GM21447 (cell line): ENCODE measurements at regions not wholly inside any gene's neighbourhood (a gene's known extent, or its start where the extent isn't known, plus 50 kb on each side); places are given as distances from the start of the nearest gene placed in this dataset.
"Not testable (repeated sequence)": the region's sequence is repeated elsewhere in the genome, so short reads cannot be mapped to it uniquely, and the experiment has no call there.

Experiments
- ATAC-seq: cut with Tn5 transposase; IDR thresholded peaks from one replicate; pipeline ENCODE4 v1.9.1; 2021; ENCODE audit not compliant: unreplicated experiment

DNA sequence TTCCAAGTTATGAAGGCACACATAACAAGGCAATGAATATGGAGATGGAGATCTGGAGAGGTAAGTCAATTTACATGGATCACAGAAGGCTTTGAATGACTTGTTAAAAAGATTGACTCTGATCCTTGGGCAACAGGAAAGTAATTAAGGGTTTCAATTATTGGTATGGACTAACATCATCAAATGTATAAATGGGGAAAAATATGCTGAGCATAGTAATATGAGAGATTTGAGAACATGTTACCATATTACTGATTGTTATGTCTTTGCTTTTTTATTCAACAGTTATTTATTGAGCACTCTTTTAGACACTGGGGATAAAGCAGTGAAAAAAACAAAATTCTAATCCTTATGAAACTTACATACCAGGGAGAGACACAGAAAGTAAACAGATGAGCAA, 238.5 kb upstream of the ROBO1 start:
- ATAC-seq: no peak

DNA sequence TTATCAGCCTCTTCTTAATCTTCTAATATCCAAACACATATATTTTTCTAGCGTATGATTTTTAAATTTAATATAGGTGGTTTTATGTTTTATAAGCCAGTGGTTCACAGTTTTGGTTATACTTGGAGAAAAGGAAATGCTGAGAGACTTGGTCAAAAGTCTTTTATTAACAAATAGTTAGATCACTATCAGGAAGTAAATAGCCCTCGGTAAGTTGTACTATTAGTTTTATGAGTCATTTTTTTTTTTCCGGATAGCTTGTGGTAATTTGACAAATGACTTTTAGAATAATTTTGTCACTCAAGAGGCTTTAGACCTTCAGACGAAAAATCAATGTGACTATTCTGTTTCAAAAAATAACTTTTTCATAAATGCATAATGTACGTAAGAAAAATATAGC, 232.2 kb upstream of the ROBO1 start:
- no peak for ATAC-seq

DNA sequence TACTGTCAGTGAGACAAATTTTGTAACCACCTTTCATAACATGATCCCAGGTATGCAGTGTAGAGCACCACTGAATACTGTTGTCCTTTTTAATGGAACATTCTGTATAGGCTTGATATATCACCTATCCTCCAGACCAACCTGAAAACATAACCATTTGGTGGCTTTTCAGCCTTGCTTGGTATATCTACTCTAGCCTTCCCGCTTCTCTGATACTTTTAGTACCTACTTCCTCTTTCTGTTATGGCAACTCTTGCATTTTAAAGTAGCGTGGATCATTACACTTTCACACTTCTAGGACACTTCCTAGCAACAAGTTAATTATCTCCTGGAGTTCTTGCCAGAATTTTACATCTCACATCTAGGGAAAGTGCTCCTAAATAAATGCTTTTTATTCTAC, 226.6 kb upstream of the ROBO1 start:
- ATAC-seq: no peak

DNA sequence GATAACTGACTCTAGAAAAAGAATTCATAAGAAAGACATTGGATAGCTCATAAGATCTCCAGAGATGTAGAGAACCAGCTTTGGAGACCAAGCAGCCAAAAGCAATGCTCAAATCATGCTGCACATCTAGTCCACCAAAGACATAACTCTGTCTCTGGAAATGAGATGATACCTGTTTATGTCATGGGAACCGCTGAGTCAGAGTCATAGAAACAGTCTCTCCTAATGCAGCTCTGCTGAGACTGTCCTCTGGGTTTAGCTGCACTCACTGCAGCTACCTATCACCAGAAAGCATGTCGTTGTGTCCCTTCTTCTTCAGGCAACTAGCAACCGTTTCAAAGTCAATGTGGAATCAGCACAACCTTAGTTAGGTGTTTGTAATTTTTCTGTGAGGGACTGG, 218.5 kb upstream of the ROBO1 start:
- ATAC-seq: no peak

DNA sequence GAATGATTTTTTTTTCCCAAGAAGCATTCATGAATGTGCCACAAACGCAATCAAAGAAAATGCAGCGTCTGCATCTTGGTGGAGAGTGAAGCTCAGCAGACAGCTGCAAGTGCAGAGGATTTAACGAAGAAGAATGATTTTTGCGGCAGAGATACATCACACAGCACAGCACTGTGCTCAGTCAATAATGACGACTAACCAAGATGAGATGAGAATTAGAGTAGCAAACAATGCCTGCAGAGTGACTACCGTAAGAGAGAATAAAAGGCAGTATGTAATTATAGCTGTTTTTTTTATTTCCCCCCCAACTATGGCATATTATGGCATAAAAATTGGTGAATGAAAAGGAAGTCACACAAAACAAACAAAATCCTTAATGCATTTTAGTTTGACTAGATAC, 218.0 kb upstream of the ROBO1 start:
- no peak for ATAC-seq

DNA sequence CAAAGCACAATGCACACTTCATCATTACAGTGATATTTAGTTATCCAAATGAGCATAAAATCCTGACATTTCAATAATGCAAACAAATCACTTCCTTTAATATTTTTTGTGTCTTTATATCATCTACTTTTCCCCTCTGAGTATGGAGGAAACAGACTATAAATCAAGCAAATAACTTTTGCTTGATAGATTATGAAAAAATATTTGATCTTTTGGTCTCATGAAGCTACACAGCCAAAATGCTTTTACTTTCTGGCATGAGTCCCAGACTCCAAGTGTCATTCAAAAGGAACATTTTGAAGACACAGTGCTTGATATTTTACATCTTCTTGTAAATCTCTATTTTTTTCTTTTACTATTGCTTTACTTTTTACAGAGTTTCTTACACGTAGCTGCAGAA, 215.3 kb upstream of the ROBO1 start:
- no peak for ATAC-seq

DNA sequence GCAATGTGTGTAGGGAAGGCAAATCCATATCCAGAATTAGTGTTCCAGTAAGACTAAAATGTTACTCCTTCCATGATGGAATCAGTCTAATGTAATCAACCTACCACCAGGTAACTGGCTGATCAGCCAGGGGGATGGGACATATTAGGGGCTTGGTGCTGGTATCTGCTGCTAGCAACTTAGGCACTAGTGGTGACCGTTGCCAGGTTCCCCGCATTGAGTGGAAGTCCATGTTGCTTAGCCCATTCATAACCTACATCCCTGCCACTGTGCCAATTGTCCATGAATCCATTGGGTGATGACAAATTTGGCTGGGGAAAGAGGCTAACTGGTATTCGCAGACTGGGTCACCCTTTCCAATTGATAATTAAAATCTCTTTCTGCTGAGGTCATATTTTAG, 212.2 kb upstream of the ROBO1 start:
- no peak for ATAC-seq

DNA sequence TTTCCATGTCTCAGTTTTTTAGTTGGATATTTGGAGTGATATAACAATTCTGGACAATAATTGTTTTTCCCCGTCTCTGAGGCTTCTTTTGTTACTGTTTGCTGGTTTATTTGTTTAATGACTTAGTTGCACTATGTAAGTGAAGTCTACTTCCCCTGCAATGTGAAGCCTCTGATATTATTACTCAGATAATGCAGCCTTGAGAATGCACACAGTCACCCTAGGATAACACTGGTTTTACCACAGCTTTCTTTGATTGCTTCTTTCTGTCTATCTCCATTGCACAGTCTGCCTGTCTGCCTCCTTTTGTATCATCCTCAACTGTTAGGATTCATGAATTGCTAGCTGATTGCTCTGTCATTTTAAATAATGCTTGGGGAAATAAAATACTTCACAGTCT, 208.7 kb upstream of the ROBO1 start:
- ATAC-seq: no peak

DNA sequence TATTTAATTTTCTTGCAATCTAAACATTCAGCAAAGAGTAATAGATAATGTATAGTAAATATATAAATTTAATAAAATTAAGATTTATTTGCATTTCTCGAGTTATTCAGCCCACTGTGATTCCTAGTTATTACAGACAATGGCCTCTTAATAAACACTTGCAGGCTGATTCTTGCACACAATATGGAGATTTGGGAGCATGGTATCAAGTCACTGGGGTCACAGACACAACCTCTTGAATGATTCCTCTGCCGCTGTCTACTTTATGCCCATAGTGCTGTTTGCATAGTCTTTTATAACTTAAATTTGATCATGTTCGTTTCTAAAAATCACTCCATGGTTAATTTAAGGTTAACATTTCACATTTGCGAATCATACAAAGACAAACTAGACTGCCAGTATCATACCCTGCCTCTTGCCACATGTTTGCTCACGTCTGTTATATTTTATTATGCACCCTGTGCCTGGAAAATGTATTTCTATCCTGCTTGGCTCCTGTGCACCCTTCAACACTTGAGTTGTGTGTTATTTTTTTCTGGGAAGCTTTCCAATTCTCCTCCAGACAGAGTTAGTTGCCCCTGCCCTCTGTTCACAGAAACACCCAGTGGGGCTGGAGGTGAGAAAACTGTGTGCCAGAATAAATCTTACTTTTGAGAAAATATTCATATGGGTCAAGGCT, 206.3 kb upstream of the ROBO1 start:
- ATAC-seq: no peak

DNA sequence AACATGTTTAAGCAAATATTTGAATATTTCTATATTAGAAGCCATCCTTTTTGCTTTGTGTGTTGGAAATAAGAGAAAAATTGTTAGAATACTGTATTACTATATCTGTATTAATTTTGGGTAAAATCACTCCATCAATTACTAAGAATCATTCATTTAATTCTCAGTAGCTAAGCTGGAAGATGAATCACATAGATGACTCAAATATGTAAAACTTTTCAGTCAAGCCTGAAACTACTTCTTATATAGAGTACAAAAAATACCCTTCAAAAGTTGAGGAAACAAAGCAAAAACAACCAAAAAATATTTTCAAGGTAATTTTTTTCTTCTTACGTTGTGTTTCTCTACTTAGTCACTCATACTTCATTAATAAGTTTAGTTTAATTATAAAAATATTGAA, 205.7 kb upstream of the ROBO1 start:
- ATAC-seq: no peak

DNA sequence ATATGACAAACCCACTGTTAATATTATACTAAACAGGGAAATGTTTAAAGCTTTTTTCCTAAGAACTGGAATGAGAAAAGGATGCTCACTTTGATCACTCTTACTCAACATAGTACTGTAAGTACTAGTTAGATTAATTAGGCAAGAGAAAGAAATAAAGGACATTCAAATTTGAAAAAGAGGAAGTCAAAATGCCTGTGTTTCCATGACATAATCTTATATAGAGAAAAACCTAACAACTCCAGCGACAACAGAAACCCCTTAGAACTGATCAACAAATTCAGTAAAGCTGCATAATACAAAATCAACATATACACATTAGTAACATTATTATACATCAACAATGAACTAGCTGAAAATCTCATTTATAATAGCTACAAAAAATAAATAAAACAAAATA, 200.6 kb upstream of the ROBO1 start:
- no peak for ATAC-seq

DNA sequence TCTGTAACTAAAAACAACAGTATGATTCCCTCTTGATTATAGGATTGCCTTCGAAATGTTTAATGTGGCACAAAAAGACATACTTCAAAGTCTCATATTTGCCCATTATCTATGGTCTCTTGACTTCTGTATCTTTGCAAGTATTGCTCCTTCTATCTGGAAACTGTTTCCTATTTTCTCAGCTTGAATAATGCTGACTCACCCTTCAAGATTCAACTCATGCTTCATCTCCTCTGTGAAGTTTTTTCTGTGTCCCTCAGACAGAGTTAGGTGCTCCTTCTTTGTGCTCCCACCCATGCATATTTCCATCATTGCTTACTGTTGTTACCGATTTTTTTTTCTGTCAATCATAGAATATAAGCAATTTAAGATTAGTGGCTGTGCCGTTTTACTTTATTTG, 192.8 kb upstream of the ROBO1 start:
- ATAC-seq: no peak

DNA sequence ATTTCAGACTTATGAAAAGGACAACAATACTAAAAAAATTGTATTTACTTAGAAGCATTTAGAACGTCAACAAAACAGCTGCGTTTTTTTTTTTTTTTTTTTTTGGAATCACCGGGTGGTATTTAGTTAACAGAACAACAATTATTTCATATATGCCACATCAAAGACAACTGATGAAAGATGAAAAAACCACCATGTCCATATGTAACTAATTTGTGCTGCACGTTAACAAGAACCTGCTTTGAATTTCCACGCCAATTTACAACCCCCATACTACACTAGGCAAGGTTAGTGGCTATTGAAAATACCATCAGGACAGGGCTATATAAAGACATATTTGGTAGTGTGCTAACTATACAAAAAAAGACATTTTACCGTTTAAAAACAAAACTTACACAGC, 189.3 kb upstream of the ROBO1 start:
- no peak for ATAC-seq

DNA sequence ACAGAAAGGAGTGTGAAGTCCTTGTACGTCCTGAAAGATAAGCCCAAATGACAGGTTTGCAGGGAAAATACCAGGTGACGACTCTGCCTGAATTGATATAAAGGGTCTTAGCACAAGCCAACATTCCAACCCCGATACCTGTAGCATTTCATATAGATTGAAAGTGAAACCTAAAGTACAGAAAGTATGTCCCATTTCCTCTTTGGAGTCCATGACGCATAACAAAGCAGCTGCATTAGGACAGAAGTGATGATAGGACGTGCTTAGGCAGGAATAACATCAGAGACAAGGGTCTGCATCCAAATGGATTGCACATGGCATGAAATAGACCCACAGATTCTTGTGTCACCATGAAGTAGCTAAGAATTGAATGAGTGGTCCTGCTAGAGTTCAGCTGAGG, 187.0 kb upstream of the ROBO1 start:
- no peak for ATAC-seq

DNA sequence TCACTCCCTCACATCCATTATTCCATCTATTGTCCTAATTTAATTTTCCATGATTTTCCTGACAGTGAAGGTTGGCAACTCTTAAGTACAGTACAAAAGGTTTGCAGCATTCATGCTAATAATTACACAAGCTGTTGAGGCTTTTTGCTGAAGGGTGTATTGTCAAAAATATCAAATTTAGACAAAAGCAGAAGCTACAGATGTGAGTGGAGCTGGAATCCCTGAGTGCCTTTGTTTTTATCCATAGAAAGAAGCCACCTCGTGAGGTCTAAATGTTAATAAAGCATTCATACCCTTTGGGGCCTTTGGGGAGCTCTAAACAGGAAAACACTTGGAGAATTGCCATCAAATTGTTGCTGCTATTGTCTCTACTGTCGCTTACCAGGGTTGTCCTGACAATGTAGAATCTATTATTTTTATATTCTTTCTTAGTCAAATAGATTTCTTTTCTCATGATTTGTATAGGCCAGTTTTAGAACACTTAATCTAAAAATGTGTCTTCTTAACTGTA, 185.8 kb upstream of the ROBO1 start:
- no peak for ATAC-seq

DNA sequence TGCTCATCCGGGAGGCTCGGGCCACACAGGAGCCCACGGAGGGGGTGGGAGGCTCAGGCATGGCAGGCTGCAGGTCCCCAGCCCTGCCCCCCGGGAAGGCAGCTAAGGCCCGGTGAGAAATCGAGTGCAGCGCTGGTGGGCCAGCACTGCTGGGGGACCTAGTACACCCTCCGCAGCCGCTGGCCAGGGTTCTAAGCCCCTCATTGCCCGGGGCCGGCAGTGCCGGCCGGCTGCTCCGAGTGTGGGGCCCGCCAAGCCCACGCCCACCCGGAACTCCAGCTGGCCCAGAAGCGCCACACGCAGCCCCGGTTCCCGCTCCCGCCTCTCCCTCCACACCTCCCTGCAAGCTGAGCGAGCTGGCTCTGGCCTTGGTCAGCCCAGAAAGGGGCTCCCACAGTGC, 183.6 kb upstream of the ROBO1 start:
- ATAC-seq: not testable (repeated sequence)

DNA sequence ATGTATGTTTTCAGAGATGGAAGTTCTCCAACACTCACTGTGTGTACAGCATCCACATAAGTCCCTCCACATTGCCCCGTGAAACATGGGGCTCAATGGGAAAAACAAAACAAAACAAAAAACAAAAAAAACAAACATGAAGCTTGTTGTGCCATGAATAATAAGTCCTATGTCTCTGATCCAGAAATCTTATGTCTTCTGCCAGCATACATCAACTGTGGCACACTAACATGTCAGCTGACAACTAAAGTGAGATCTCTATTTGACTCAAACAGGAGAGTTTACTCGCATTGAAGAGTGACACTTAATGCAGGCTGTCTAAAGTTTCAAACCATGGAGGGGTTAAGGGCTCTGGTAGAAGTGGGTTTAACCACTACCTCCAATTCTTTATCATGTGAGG, 180.2 kb upstream of the ROBO1 start:
- no peak for ATAC-seq

DNA sequence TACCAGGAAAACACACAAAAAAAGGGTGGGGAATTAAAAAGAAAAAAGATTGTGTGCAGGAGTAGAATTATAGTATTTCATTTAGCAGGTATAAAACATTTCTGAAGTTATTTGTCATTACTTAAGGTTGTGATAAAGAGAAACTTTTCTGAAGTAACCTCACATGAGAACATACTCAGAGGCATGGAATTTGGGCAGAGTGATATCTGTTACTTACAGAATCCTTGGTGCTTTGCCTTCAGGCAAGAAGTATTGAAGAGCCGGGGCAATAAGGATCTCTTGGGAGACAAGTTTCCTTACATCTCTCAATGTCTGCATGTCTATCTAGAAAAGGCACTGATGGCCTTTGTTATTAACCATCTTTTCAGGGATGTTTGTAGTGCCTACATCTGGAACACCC, 179.7 kb upstream of the ROBO1 start:
- no peak for ATAC-seq

DNA sequence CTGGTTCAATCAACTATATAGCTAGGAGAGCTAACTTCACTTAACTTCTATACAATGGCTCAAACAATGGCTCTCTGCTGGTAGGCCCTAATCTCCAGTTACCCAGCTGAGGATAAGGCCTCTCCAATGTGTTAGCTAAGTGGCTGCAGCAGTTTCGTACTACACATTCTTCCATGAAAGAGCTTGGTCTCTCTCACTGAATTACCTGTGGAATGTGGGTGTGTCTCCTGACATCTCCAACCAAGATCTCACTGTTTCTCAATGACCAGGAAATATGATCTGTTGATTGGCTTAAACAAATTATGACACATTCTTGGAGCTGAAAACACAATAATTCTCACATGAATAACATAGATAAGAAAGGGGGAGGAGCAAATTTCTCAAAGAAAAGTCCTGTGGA, 169.8 kb upstream of the ROBO1 start:
- ATAC-seq: no peak

DNA sequence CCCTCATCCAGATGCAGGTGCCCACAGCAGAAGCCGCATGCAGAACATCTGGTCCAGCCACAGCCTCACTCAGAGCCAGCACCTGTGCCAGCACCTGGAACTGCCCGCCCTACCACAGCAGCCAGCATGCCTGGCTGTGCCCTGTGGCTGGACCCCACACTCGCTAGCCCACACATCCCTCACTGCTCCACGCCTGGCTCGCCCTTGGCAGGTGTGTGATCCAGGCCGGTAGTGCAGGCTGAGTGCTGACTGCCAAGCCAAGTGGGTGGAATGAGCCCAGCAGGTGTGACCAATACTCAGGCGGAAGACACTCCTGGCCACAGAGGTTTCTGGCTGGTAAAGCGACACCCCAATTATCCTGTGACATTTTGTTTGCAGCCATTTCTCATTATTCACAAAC, 162.4 kb upstream of the ROBO1 start:
- no peak for ATAC-seq

DNA sequence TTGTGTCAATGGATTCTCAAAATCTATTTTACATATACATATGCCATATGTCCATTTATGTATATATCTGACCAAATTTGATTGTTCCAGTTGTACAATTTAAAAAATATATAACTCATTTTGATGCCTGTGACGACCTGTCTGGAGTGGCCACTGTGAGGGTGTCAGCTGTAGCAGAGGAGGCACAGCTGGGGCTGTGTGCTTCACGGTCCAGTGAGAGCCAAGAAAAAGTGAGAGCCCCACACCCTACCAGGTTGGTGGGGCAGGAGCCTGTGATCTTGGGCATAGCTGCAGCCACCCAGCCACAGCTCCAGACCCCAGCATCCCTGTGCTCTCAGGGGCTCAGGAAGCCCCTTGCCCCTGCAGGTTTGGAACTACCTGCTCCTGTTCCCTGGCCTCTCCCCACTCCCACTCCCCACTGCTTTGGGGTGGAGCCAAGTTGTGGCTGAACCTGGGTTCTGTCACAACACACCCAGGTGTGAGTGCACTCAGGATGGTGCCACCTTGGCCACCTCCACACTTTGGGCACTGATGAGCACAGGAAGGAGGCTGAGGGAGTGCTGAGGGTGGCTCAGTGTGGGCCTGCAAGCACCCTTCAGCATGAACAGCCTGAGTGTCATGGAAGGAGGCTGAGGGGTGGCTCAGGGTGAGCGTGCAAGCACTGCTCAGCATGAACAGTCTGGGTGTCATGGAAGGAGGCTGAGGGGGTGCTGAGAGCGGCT, 161.1 kb upstream of the ROBO1 start:
- ATAC-seq: no peak

DNA sequence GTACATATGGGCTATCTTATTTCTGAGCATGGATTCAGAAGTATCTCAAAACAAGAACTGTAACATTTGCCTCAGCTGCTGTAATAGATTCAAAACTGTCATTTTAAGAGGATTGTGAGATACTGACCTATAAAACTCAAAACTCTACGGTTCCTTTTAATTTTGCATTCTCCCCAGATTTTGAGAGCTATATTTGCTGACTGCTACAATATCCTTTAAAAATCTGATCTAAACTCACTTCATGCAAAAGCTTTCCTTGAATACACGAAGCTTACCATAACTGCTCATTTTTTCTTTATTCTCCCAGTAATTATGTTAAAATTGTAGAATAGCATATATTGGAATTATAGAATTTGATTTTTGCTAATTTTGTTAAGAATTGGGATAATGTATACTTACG, 158.7 kb upstream of the ROBO1 start:
- no peak for ATAC-seq

DNA sequence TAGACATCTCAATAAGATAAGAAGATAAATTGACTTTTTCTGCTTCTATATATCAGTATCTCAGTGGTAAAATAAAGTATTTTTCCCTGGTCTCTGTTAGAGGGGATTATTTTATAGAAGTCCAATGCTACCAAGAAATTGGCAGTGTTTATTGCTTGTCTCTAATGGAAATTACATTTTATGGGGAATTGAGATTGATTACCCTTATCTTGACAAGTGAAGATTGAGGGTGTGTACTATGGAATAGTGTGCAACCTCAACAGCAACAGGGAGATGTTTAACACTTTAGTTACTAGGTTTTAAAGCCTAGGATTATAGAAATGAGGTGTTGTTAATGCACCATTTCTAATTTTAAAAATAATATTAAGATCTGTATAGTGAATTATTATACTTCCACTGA, 154.8 kb upstream of the ROBO1 start:
- no peak for ATAC-seq
